Loucy (cell line): ENCODE measurements at regions not wholly inside any gene's neighbourhood (a gene's known extent, or its start where the extent isn't known, plus 50 kb on each side); places are given as distances from the start of the nearest gene placed in this dataset.
"Not testable (repeated sequence)": the region's sequence is repeated elsewhere in the genome, so short reads cannot be mapped to it uniquely, and the experiment has no call there.

Experiments used
- H2AFZ ChIP-seq: fragments of 200-600 bp; sonication (generic); 2 replicates; pipeline ENCODE4 v1.6.0; 2016; ENCODE audit warnings: antibody characterized with exemption, mild to moderate bottlenecking, low read length, moderate library complexity
- H3F3A ChIP-seq: fragments of 200-600 bp; 2 replicates; pipeline ENCODE4 v1.6.0; 2016; ENCODE audit warnings: antibody characterized with exemption, low read depth, mild to moderate bottlenecking
- H3K27me3 ChIP-seq: fragments of 200-600 bp; sonication (generic); 2 replicates; pipeline ENCODE4 v1.6.1; 2014; ENCODE audit warnings: low read length, mild to moderate bottlenecking; ENCODE audit not compliant: insufficient read depth, poor library complexity, severe bottlenecking
- H3K36me3 ChIP-seq: fragments of 200-600 bp; sonication (generic); 2 replicates; pipeline ENCODE4 v1.6.1; 2016; ENCODE audit warnings: low read length; ENCODE audit not compliant: insufficient read depth
- H3K4me1 ChIP-seq: fragments of 200-600 bp; sonication (generic); 2 replicates; pipeline ENCODE4 v1.5.1; 2014; ENCODE audit warnings: low read length, mild to moderate bottlenecking; ENCODE audit not compliant: insufficient read depth, poor library complexity, severe bottlenecking
- H3K4me2 ChIP-seq: fragments of 200-600 bp; sonication (generic); 2 replicates; pipeline ENCODE4 v1.6.0; 2014; ENCODE audit warnings: antibody characterized with exemption, low read length, low read depth, mild to moderate bottlenecking; ENCODE audit not compliant: poor library complexity, severe bottlenecking
- H3K4me3 ChIP-seq: fragments of 200-600 bp; sonication (generic); 2 replicates; pipeline ENCODE4 v1.5.1; 2014; ENCODE audit warnings: low read length, mild to moderate bottlenecking, mixed read lengths; ENCODE audit not compliant: poor library complexity, severe bottlenecking
- H3K79me2 ChIP-seq: fragments of 200-600 bp; sonication (generic); 2 replicates; pipeline ENCODE4 v1.6.1; 2014; ENCODE audit warnings: low read length; ENCODE audit not compliant: insufficient read depth
- H3K9ac ChIP-seq: fragments of 200-600 bp; sonication (generic); 2 replicates; pipeline ENCODE4 v1.6.0; 2014; ENCODE audit warnings: mild to moderate bottlenecking, low read depth, low read length, moderate library complexity; ENCODE audit not compliant: poor library complexity, severe bottlenecking
- H3K9me2 ChIP-seq: fragments of 200-600 bp; sonication (generic); replicated peaks from 2 replicates; pipeline ENCODE4 v1.6.1; 2016; ENCODE audit warnings: low read depth, low read length, mixed read lengths
- H3K9me3 ChIP-seq: fragments of 200-600 bp; sonication (generic); 2 replicates; pipeline ENCODE4 v1.6.1; 2014; ENCODE audit warnings: mild to moderate bottlenecking, antibody characterized with exemption, low read length, low read depth; ENCODE audit not compliant: insufficient read depth
- H4K20me1 ChIP-seq: fragments of 200-600 bp; sonication (generic); 2 replicates; pipeline ENCODE4 v1.6.0; 2014; ENCODE audit warnings: antibody characterized with exemption, low read length, mild to moderate bottlenecking; ENCODE audit not compliant: insufficient read depth, poor library complexity, severe bottlenecking
- EZH2phosphoT487 ChIP-seq: fragments of 200-600 bp; IDR thresholded peaks from 2 replicates; pipeline ENCODE4 v1.6.1; 2018; ENCODE audit warnings: antibody characterized with exemption, mild to moderate bottlenecking, moderate library complexity, borderline replicate concordance
- TF ChIP-seq, protein P1 (sequence below): fragments of 200-600 bp; sonication (generic); conservative IDR thresholded peaks from 2 replicates; pipeline ENCODE4 v1.5.1; 2014; ENCODE audit warnings: mild to moderate bottlenecking, antibody characterized with exemption, low read length

GRCh38 chr11:42976636-42977217 lies 335.1 kb upstream of the API5 start:
- Histone ChIP-seq H3F3A (no peaks in the 10 kb centered on the region), H3K9me2 (no peaks in the 10 kb centered on the region), H3K27me3 (no peaks in the 10 kb centered on the region), H3K4me1 (no peaks in the 10 kb centered on the region), H2AFZ (no peak overlapping the region), H4K20me1 (no peaks in the 10 kb centered on the region), H3K4me3 (no peak overlapping the region), H3K9me3 (no peaks in the 10 kb centered on the region), H3K4me2 (no peak overlapping the region), H3K36me3 (no peaks in the 10 kb centered on the region), H3K79me2 (no peaks in the 10 kb centered on the region), H3K9ac (no peak overlapping the region)
- TF ChIP-seq EZH2phosphoT487: no peak
- TF ChIP-seq, protein P1, sequence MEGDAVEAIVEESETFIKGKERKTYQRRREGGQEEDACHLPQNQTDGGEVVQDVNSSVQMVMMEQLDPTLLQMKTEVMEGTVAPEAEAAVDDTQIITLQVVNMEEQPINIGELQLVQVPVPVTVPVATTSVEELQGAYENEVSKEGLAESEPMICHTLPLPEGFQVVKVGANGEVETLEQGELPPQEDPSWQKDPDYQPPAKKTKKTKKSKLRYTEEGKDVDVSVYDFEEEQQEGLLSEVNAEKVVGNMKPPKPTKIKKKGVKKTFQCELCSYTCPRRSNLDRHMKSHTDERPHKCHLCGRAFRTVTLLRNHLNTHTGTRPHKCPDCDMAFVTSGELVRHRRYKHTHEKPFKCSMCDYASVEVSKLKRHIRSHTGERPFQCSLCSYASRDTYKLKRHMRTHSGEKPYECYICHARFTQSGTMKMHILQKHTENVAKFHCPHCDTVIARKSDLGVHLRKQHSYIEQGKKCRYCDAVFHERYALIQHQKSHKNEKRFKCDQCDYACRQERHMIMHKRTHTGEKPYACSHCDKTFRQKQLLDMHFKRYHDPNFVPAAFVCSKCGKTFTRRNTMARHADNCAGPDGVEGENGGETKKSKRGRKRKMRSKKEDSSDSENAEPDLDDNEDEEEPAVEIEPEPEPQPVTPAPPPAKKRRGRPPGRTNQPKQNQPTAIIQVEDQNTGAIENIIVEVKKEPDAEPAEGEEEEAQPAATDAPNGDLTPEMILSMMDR: no peak

- H3K9me2 ChIP-seq: no peaks in the 10 kb centered on the region
- no peaks in the 10 kb centered on the region for H3K4me1 ChIP-seq
- no peaks in the 10 kb centered on the region for H4K20me1 ChIP-seq
- no peaks in the 10 kb centered on the region for H3K27me3 ChIP-seq
- H2AFZ ChIP-seq: no peak overlapping the region
- no peaks in the 10 kb centered on the region for H3K79me2 ChIP-seq
- no peaks in the 10 kb centered on the region for H3K36me3 ChIP-seq
- no peaks in the 10 kb centered on the region for H3F3A ChIP-seq
- H3K9me3 ChIP-seq: no peaks in the 10 kb centered on the region
- TF ChIP-seq, protein P1: no peak
- no peak for TF ChIP-seq EZH2phosphoT487
- no peak overlapping the region for H3K4me3 ChIP-seq
- H3K9ac ChIP-seq: no peak overlapping the region
- H3K4me2 ChIP-seq: no peak overlapping the region
These were observed 319.2 kb upstream of the API5 start for GRCh38 chr11:42992594-42992993.

DNA sequence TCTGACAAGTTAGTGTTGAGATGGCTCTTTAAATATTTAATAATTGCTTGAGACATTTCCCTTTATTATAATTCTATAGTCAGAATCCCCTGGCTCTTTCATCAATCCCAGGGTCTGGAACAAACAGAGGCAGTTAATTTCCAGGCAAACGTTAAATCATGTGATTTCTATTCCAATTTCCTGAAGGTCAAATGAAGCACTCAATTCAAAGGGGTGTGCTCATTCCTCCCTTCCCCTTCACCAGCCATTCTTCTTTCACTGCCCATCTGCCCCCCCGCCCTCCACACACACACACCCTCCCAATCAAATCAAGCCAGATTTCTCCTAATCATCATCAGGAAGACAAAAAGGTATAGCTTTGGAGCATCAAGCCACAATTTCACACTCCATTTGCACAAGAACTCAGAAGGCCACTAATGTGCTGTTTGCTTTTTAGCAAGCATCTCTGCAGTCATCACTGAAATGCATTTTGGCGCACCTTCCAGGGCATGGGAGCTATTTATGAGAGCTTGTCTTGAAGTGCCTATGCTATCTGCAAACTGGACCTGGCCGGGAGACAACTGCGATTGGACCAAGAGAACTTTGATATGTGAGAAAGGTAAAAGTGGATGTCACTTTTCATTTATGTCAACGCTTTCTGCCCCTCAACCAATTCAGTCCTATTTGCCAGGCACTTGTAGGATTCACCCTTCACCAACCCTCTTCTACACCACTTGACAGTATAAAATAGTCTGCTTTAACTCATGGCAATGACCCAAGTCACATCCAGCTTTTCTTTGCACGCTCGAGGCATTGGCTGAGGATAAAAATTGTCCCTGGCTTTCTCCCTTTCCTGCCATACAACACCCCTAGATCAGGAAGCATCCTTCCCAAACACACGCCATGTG lies 315.1 kb upstream of the API5 start:
- H3K4me2 ChIP-seq: no peak overlapping the region
- H3K9me3 ChIP-seq: no peaks in the 10 kb centered on the region
- H3K36me3 ChIP-seq: no peaks in the 10 kb centered on the region
- no peaks in the 10 kb centered on the region for H4K20me1 ChIP-seq
- H3K79me2 ChIP-seq: no peaks in the 10 kb centered on the region
- no peak overlapping the region for H3K4me3 ChIP-seq
- no peaks in the 10 kb centered on the region for H3K4me1 ChIP-seq
- no peaks in the 10 kb centered on the region for H3K27me3 ChIP-seq
- H3K9me2 ChIP-seq: no peaks in the 10 kb centered on the region
- H2AFZ ChIP-seq: no peak overlapping the region
- no peaks in the 10 kb centered on the region for H3F3A ChIP-seq
- H3K9ac ChIP-seq: no peak overlapping the region
- TF ChIP-seq, protein P1: no peak
- no peak for TF ChIP-seq EZH2phosphoT487

DNA sequence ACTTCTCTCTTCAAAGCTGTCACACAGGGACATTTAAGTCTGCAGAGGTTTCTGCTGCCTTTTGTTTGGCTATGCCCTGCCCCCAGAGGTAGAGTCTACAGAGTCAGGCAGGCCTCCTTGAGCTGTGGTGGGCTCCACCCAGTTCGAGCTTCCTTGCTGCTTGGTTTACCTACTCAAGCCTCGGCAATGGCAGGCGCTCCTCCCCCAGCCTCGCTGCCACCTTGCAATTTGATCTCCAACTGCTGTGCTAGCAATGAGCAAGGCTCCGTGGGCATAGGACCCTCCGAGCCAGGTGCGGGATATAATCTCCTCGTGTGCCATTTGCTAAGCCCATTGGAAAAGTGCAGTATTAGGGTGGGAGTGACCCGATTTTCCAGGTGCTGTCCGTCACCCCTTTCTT lies 306.9 kb upstream of the API5 start:
- H4K20me1 ChIP-seq: not testable (repeated sequence)

More for the DNA sequence above, 306.9 kb upstream of the API5 start:
- not testable (repeated sequence) for H3F3A ChIP-seq, H3K9ac ChIP-seq, H3K4me3 ChIP-seq, H3K36me3 ChIP-seq, H3K9me2 ChIP-seq, H3K79me2 ChIP-seq, H3K27me3 ChIP-seq, H3K4me1 ChIP-seq, H3K9me3 ChIP-seq, H2AFZ ChIP-seq, H3K4me2 ChIP-seq
